ENCODE measurements at regions not wholly inside any gene's neighbourhood (a gene's known extent, or its start where the extent isn't known, plus 50 kb on each side); places are given as distances from the start of the nearest gene placed in this dataset.
"Not testable (repeated sequence)": the region's sequence is repeated elsewhere in the genome, so short reads cannot be mapped to it uniquely, and the experiment has no call there.

DNA sequence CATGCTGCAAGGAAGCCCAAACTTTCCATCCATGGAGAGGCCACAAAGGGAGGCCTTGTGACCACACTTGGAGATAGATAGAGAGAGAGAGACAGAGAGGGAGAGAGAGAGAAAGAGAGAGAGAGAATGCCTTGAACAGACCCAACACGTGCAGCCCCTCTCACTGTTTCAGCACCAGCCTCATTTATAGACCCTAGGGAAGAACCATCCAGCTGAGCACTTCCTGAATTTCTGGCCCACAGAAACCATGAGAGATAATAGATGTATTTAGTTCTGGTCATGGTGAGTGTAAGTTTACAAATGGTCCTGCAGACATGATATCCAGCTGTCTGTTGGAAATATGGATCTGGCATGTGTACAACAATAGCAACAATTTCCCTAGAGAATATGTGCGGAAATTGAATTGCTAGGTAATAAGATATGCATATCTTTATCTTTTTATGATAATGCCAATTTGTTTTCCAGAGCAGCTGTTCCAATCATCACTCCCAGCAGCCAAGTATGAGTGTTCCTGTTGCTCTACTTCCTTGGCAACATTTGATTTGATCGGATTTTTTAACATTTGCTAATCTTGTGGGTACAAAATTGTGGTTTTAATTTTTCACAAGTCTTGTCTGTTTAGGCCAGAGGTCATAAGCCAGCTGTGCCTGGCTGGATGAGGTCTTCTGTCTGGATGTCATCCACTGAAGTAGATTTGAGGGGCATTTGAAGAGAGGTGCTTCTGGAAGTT, 217.3 kb upstream of the IL12B start:
- DNase-seq = no peak

- DNase-seq = no peak
Measured at GRCh38 chr5:159548517-159548916, 218.2 kb upstream of the IL12B start.

- DNase-seq = no peak
Measured at GRCh38 chr5:159549046-159549445, 218.8 kb upstream of the IL12B start.

DNA sequence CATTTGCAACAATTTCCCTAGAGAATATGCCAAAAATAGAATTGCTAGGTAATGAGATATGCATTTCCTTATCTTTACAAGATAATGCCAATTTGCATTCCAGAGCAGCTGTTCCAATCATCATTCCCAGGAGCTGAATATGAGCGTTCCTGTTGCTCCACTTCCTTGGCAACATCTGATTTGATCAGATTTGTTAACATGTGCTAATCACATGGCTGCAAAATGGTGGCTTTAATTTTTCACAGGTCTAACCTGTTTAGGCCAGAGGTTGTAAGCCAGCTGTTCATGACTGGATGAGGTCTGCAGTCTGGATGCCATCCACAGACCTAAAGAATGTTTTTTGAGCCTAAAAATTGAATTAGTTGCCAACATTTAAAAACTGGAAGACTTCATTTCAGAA, 220.7 kb upstream of the IL12B start:
- no peak for DNase-seq

GRCh38 chr5:159552751-159553150, 222.5 kb upstream of the IL12B start:
- DNase-seq = no peak

GRCh38 chr5:159553792-159554191, 223.5 kb upstream of the IL12B start:
- DNase-seq = no peak

DNA sequence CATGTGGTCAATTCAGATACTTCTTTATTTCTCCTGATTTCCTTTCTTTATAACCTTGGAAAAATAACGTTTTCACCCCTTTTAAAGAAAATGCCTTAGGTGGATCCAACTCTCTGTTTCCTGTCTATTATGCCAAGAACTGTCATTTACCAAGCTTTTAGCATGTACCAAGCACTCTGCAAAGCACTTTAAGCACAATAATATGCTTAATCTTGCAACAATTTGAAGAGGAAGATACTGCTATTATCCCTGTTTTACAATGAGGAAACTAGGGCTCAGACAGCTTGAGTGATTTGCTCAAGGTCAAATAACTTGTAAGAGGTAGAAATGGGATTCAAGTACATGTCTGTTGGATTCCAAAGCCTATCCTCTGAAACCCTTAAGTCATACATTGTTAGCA, 224.8 kb upstream of the IL12B start:
- no peak for DNase-seq

DNA sequence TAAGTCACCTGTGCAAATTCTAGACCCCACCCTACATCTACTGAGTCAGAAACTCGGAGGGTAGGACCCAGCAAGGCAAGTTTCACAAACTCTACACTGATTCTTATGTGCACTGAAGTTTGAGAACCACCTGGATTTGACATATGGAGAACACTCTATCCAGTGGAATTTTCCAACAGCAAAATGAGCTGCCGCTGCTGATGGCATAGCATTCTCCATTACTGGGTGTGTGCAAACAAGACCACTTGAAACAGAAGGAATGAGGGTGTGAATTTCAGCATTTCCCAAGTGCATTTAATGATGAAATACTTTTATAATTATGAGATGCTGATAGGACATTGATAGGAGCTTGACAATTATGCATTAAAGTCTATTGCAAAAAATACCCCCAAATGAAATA, 229.1 kb upstream of the IL12B start:
- DNase-seq = no peak

GRCh38 chr5:159560088-159560487, 229.8 kb upstream of the IL12B start:
- no peak for DNase-seq

DNA sequence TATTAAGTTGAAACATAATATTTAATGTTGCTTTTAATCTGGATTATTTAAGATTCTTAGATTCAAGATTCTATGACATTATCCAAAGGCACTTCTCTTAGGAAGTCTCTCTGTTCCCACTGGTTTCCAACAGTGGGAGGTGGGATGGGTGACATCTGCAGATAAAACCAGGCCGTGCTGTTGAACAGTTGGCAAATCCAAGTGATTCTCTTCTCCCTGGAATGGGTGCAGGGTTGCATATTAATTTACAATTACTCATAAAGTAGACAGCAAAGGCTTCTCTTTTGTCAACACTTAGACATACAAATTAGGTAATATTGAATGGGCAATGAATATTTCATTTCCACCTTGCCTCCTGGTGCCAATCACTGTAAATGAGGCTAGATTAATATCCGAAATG, 233.7 kb upstream of the IL12B start:
- DNase-seq = no peak

- no peak for DNase-seq
Measured at GRCh38 chr5:159566832-159567231, 236.5 kb upstream of the IL12B start.

DNA sequence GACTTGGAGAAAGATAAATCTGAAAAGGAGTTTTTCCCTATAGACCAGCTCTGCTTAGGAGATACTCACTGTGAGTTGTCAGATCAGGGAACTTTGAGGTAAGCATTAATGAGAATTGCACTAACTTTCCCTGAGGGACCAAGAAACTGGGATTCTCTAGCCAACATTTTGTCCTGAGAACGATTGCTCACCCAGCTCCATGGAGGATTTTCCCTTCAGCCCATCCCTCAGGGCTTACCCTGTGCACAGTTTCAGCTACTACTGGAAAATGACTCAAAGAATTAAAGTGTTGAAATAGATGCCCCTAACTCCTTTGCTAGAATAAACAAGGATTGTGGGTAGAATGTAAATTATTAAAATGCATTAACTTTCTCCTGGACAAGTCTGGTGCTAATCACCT, 237.2 kb upstream of the IL12B start:
- DNase-seq = no peak

DNA sequence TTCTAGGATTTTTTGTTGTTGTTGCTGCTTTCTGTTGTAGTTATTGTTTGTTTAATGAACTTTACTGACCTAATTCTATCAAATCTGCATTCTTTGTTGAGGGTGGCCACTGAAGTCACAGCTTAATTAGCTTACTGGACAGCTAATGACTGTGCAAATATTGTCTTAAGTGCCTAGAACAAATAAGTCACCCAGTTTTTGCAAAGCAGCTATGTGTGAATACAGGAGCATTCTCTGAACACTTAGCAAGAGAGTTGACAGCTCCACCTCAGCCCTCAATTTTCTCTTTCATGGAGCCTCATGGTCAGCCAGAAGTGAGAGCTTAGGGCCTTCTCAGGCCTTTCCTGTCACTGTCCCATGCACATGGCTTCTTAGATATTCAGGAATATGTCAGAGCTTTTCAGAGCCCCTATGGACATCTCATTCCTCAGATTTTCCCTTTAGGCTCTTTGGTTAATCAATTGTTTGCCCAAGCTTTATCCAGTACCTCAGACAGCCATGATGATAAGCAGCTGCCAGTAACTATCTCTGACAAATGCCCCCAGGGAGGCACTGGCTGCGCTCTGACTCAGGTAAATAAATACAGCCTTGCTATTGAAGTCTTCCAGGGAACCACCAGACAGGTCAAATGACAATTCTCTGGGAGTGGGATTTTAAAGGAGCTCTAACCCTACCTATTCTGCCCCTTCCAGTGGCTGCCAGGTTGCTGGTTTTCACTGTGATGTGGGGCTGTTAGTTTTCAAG, 241.4 kb upstream of the IL12B start:
- no peak for DNase-seq

DNA sequence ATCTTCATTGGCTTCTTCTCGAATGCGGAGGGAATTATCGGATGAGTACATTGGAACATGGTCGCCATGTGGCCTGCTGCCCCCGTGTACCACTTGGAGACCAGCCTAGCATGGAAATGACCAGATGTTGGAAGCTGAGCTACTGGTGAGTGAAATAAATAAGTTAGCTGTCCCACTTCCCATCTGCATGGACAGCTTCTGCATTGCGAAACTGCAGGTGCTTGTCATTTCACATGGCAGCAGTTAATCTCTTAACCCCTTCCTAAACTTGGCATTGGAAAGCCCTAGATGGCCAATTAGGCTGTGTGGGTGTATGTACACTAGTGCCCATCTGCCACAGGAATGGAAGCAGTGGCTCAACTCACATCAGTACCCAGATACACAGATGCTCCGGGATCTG, 246.6 kb upstream of the IL12B start:
- DNase-seq = no peak

GRCh38 chr5:159581502-159582249, 251.4 kb upstream of the IL12B start:
- DNase-seq = no peak

DNA sequence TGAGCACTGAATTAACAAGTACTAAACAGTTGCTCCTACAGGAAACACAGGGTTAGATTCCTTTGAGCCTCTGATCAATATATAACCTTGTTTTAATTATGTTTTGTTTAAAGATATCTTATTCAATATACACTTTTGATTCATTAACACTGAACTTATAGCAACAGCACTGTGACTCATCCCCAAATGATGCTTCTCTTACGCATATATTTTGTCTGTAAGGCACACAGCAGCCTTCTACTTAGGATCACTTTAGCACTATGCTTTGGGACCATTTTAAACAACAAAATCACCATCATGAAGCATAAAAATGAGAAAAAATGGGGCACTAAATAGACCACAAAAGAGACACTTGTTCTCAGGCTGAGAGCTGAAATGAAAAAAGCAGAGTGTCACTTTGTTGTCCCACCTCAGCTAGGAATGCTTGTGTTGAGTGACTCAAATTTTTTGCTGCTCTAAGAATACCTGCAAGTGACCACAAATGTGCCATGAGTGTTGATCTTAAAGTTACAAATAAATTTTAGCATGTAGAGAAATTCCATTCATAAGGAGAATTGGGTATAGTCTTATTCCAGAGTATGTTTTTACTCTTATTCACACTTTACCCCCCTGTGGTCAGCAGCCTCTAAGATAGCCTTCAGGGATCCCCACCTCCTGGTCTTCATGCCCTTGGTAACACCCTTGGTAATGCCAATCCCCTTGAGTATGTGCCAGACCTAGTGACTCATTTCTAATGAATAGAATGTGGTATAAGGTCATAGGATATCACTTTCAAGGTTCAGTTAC, 252.7 kb upstream of the IL12B start:
- DNase-seq = no peak

- DNase-seq = no peak
Measured at GRCh38 chr5:159586921-159587320, 256.6 kb upstream of the IL12B start.

- no peak for DNase-seq
Measured at GRCh38 chr5:159588941-159589340, 258.7 kb upstream of the IL12B start.

DNA sequence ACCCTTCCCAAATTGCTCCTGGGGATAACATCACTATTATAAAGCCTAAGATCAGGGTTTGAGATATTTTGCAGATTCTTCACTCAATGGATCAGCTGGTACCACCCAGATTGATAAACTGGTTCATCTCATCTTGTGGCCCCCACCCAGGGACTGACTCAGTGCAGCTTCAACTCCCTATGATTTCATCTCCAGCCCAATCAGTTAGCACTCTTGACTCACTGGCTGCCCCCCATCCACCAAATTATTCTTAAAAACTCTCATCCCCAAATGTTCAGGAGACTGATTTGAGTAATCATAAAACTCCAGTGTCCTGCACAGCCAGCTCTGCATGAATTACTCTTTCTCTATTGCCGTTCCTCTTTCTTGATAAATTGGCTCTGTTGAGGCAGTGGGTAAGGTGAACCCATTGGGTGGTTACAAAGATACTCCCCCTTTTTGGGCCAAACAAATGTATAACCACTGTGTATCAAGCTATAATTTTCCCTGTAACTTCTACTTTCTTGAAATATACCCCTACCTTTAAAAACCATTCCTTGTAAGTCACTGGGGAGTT, 263.3 kb upstream of the IL12B start:
- no peak for DNase-seq

DNA sequence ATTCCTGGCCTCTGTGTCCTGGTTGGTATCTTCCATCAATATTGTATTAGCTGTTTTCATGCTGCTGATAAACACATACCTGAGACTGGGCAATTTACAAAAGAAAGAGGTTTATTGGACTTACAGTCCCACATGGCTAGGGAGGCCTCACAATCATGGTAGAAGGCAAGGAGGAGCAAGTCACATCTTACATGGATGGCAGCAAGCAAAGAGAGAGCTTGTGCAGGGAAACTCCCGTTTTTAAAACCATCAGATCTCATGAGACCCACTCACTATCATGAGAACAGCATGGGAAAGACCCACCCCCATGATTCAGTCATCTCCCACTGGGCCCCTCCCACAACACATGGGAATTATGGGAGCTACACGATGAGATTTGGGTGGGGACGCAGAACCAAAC, 265.3 kb upstream of the IL12B start:
- not testable (repeated sequence) for DNase-seq

- DNase-seq = no peak
Measured at GRCh38 chr5:159601216-159601615, 270.9 kb upstream of the IL12B start.

GRCh38 chr5:159602434-159602833, 272.1 kb upstream of the IL12B start:
- no peak for DNase-seq

DNA sequence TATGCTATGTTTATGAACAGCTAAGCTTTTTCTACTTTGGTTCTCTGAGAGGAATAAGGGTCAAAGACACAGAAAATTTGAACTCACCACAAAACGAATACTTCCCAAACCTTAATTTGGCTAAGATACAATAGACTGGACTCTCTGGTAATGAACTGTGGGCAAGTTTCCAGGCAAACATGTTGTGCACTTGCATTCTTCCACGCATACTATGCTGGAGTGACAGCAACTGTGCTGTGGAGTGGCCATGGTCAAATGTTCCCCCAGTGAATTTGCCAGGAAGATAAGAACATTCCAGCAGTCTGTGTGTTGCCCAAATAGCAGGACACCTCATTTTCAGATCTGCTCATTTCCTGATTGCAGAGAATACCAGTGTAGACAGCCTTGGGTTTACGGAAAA, 275.3 kb upstream of the IL12B start:
- no peak for DNase-seq

Data from GF-D8 (cell line).